HAP-1 (cell line): ENCODE measurements at regions not wholly inside any gene's neighbourhood (a gene's known extent, or its start where the extent isn't known, plus 50 kb on each side); places are given as distances from the start of the nearest gene placed in this dataset.
"Not testable (repeated sequence)": the region's sequence is repeated elsewhere in the genome, so short reads cannot be mapped to it uniquely, and the experiment has no call there.

Source experiments
- DNase-seq, 2 experiments: peaks; one replicate each; pipeline ENCODE4 v3.0.0-alpha.2; 2016 to 2020; ENCODE audit warnings: low spot score in 2 of 2
- H3K27me3 ChIP-seq: fragments of 250-450 bp; sonication (Bioruptor Pico); 2 replicates; pipeline ENCODE4 v1.5.1; 2020; ENCODE audit warnings: low read depth, mild to moderate bottlenecking, moderate library complexity
- H3K36me3 ChIP-seq: fragments of 250-450 bp; sonication (Bioruptor Pico); replicated peaks from 2 replicates; pipeline ENCODE4 v1.5.1; 2020; ENCODE audit warnings: mild to moderate bottlenecking
- H3K4me1 ChIP-seq: fragments of 250-450 bp; sonication (Bioruptor Pico); 2 replicates; pipeline ENCODE4 v1.5.1; 2020; ENCODE audit warnings: mild to moderate bottlenecking
- H3K4me3 ChIP-seq: fragments of 250-450 bp; sonication (Bioruptor Pico); 2 replicates; pipeline ENCODE4 v1.5.1; 2020; ENCODE audit warnings: mild to moderate bottlenecking, moderate library complexity
- H3K9me3 ChIP-seq: fragments of 250-450 bp; sonication (Bioruptor Pico); 2 replicates; pipeline ENCODE4 v1.5.1; 2020; ENCODE audit warnings: mild to moderate bottlenecking, moderate library complexity
- in situ Hi-C: fragments of 300-500 bp; cut with MboI; formaldehyde crosslinking; loops from 3 replicates; pipeline ENCODE4 v1.14.3; 2020; ENCODE audit warnings: low sequenced_read_pairs, inconsistent platforms, mixed read lengths

DNA sequence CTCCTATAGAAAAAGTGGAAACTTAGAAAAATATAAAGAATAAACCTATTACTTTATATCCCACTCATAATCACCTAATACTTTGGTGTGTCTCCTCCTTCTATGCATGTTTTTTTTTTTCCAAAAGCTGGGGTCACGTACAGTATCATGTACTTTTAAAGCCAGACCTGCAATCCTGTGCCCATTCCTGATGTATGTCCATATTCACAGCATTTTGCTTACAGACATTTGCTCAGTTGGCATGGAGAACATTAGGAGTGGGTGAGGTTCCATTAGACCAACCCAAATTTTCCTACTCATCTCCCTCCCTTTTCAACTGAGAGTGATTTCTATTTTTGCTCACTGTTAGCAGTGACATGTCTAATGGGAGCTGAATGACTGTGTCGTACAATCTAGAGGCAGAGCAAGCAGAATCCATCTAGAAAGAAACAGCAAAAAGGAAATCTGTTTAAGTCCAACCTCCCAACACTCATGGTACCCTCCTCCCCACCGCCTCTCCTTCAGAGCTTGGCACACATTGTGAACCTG lies 195.6 kb upstream of the KLF3 start:
- Histone ChIP-seq H3K27me3 (no peaks in the 10 kb centered on the region), H3K4me1 (no peaks in the 10 kb centered on the region), H3K9me3 (no peaks in the 10 kb centered on the region), H3K36me3 (no peaks in the 10 kb centered on the region), H3K4me3 (no peak overlapping the region)
- in situ Hi-C loops = no loop called here
- no peak for DNase-seq

GRCh38 chr4:38469410-38469809 lies 194.6 kb upstream of the KLF3 start:
- Histone ChIP-seq H3K9me3 (no peaks in the 10 kb centered on the region), H3K4me1 (no peaks in the 10 kb centered on the region), H3K36me3 (no peaks in the 10 kb centered on the region), H3K27me3 (no peaks in the 10 kb centered on the region), H3K4me3 (no peak overlapping the region)
- no peak for DNase-seq
- in situ Hi-C loops = no loop called here

DNA sequence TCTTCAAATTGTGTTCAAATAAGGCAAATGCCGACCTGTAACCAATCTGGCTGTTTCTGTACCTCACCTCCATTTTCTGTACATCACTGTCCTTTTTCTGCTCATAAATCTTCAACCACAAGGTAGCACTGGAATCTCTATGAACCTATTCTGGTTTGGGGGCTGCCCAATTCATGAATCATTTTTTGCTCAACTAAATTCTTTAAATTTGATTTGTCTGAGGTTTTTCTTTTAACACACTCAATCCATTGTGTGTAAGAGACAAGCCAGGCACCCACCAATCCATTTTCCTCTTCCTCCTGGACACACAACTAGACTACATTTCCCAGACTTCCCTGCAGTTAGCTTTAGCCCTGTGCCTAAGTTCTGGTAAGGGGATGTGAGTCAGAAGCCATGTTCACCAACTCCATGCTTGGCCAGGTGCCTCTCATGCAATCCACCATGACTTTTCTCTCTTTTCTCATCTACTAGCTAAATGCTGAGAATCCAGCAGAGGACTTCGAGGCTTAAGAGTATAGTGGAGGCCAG lies 193.2 kb upstream of the KLF3 start:
- no peaks in the 10 kb centered on the region for H3K4me1 ChIP-seq
- DNase-seq = no peak
- H3K9me3 ChIP-seq = no peaks in the 10 kb centered on the region
- no peaks in the 10 kb centered on the region for H3K27me3 ChIP-seq
- in situ Hi-C loops = no loop called here
- H3K4me3 ChIP-seq = no peak overlapping the region
- H3K36me3 ChIP-seq = no peaks in the 10 kb centered on the region

GRCh38 chr4:38482696-38483095 lies 181.3 kb upstream of the KLF3 start:
- DNase-seq = no peak
- in situ Hi-C loops = no loop called here
- Histone ChIP-seq H3K36me3 (no peaks in the 10 kb centered on the region), H3K27me3 (no peaks in the 10 kb centered on the region), H3K4me3 (no peak overlapping the region), H3K4me1 (no peaks in the 10 kb centered on the region), H3K9me3 (no peaks in the 10 kb centered on the region)

DNA sequence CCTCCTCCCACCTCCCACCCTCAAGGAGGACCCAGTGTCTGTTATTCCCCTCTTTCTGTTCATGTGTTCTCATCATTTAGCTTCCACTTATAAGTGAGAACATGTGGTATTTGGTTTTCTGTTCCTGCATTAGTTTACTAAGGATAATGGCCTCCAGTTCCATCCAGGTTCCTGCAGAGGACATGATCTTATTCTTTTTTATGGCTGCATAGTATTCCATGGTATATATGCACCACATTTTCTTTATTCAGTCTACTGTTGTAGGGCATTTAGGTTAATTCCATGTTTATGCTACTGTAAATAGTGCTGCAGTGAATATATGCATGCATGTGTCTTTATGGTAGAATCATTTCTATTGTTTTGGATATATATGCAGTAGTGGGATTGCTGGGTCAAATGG lies 180.4 kb upstream of the KLF3 start:
- DNase-seq, H3K36me3 ChIP-seq, H3K4me3 ChIP-seq, H3K27me3 ChIP-seq, in situ Hi-C loops, H3K9me3 ChIP-seq, H3K4me1 ChIP-seq: not testable (repeated sequence)

GRCh38 chr4:38489011-38489861 lies 174.8 kb upstream of the KLF3 start:
- in situ Hi-C loops = no loop called here
- Histone ChIP-seq H3K4me1 (no peaks in the 10 kb centered on the region), H3K4me3 (no peak overlapping the region), H3K36me3 (no peaks in the 10 kb centered on the region), H3K27me3 (no peaks in the 10 kb centered on the region), H3K9me3 (no peaks in the 10 kb centered on the region)
- peak in 1 of 2 experiments; percentile 24 for DNase-seq

GRCh38 chr4:38489924-38490639 lies 173.9 kb upstream of the KLF3 start:
- DNase-seq = no peak
- Histone ChIP-seq H3K27me3 (no peaks in the 10 kb centered on the region), H3K4me3 (no peak overlapping the region), H3K36me3 (no peaks in the 10 kb centered on the region), H3K9me3 (no peaks in the 10 kb centered on the region), H3K4me1 (no peaks in the 10 kb centered on the region)
- in situ Hi-C loops = no loop called here

DNA sequence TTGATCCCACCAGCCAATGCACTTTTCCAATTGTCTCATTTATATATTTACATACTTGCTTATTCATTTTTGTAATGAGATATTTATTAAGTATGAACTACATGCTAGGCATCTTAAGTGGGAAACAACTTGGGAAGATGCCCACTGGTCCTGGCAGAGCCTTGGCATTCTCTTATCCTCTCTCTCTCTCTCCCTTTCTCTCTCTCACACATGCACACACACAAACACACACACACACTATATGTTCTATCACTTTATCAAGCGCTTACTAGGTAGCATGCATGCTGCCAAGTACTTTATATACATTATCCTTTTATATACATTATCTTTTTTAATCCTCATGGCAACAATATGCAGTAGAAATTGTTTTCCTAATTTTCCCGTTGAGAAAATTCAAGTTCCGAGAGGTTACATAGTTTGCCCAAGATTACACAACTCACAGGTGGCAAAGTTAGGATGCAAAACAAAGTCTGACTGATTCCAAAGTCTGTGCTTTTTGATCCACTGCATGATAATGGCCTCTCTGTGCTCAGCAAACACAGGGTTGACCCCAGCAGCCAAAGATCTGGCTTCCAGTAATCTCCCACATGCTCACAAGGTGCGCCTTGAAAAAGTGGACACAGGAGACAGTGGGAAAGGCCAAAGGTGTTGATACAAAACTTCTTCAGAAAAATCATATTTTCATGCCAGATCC lies 173.1 kb upstream of the KLF3 start:
- Histone ChIP-seq H3K4me3 (no peak overlapping the region), H3K27me3 (no peaks in the 10 kb centered on the region), H3K4me1 (no peaks in the 10 kb centered on the region), H3K9me3 (no peaks in the 10 kb centered on the region), H3K36me3 (no peaks in the 10 kb centered on the region)
- DNase-seq = no peak
- in situ Hi-C loops = no loop called here

GRCh38 chr4:38491854-38492478 lies 172.0 kb upstream of the KLF3 start:
- Histone ChIP-seq H3K4me3 (no peak overlapping the region), H3K9me3 (no peaks in the 10 kb centered on the region), H3K4me1 (no peaks in the 10 kb centered on the region), H3K36me3 (no peaks in the 10 kb centered on the region), H3K27me3 (no peaks in the 10 kb centered on the region)
- in situ Hi-C loops = no loop called here
- DNase-seq = no peak

GRCh38 chr4:38493066-38493465 lies 170.9 kb upstream of the KLF3 start:
- in situ Hi-C loops = no loop called here
- Histone ChIP-seq H3K4me1 (no peaks in the 10 kb centered on the region), H3K36me3 (no peaks in the 10 kb centered on the region), H3K4me3 (no peak overlapping the region), H3K27me3 (no peaks in the 10 kb centered on the region), H3K9me3 (no peaks in the 10 kb centered on the region)
- no peak for DNase-seq

GRCh38 chr4:38495446-38495845 lies 168.6 kb upstream of the KLF3 start:
- Histone ChIP-seq H3K4me3 (no peak overlapping the region), H3K27me3 (no peaks in the 10 kb centered on the region), H3K36me3 (no peaks in the 10 kb centered on the region), H3K4me1 (no peaks in the 10 kb centered on the region), H3K9me3 (no peaks in the 10 kb centered on the region)
- in situ Hi-C loops = no loop called here
- no peak for DNase-seq

GRCh38 chr4:38497121-38497520 lies 166.9 kb upstream of the KLF3 start:
- Histone ChIP-seq H3K36me3 (no peaks in the 10 kb centered on the region), H3K4me1 (no peaks in the 10 kb centered on the region), H3K4me3 (no peak overlapping the region), H3K9me3 (no peaks in the 10 kb centered on the region), H3K27me3 (no peaks in the 10 kb centered on the region)
- no peak for DNase-seq
- in situ Hi-C loops = no loop called here

DNA sequence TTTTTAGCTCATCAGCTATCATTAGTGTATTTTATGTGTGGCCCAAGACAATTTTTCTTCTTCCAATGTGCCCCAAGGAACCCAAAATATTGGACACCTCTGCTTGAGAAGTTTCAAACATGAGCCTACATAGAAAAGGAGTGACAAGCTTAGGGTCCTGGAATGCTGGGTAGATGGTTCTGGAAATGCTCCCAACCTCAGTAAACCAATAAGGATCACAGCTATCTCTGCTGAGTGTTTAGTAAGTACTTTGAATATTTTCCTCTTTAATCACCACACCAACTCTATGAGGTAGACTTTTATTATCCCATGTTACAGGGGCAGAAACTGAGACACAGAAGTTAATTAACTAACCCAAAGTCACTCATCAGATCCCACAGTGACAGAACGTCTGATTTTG lies 164.9 kb upstream of the KLF3 start:
- Histone ChIP-seq H3K27me3 (no peaks in the 10 kb centered on the region), H3K4me1 (no peaks in the 10 kb centered on the region), H3K4me3 (no peak overlapping the region), H3K36me3 (no peaks in the 10 kb centered on the region), H3K9me3 (no peaks in the 10 kb centered on the region)
- no peak for DNase-seq
- in situ Hi-C loops = no loop called here
